ENCODE measurements at regions not wholly inside any gene's neighbourhood (a gene's known extent, or its start where the extent isn't known, plus 50 kb on each side); places are given as distances from the start of the nearest gene placed in this dataset.

- Histone ChIP-seq H3K9me3 (ENCODE audit: control insufficient read depth, low read length) (no peaks in the 10 kb centered on the region), H3K4me1 (no peaks in the 10 kb centered on the region), H2AFZ (peak overlapping the region; percentile 20), H3K4me2 (ENCODE audit: low read length) (no peak overlapping the region), H3K36me3 (ENCODE audit: control insufficient read depth, insufficient read depth, low read length) (no peaks in the 10 kb centered on the region), H3K27ac (no peak overlapping the region), H3K4me3 (ENCODE audit: low read depth, low read length) (no peak overlapping the region), H3K79me2 (no peaks in the 10 kb centered on the region), H3K27me3 (ENCODE audit: control insufficient read depth, insufficient read depth, low read length) (no peaks in the 10 kb centered on the region), H3K9ac (no peak overlapping the region)
- TF ChIP-seq CTCF (IDR thresholded peaks at IDR 0.05), result no peak
Measured at GRCh38 chr2:199603721-199604291, 146.1 kb upstream of the SATB2 start.

- Histone ChIP-seq H3K4me1 (no peaks in the 10 kb centered on the region), H3K4me3 (ENCODE audit: low read depth, low read length) (no peak overlapping the region), H3K9ac (no peak overlapping the region), H3K27me3 (ENCODE audit: control insufficient read depth, insufficient read depth, low read length) (no peaks in the 10 kb centered on the region), H3K9me3 (ENCODE audit: control insufficient read depth, low read length) (no peaks in the 10 kb centered on the region), H2AFZ (no peak overlapping the region), H3K27ac (no peak overlapping the region), H3K79me2 (no peaks in the 10 kb centered on the region), H3K4me2 (ENCODE audit: low read length) (no peak overlapping the region), H3K36me3 (ENCODE audit: control insufficient read depth, insufficient read depth, low read length) (no peaks in the 10 kb centered on the region)
- no peak for TF ChIP-seq CTCF (IDR thresholded peaks at IDR 0.05)
Measured at GRCh38 chr2:199602896-199603717, 145.4 kb upstream of the SATB2 start.

DNA sequence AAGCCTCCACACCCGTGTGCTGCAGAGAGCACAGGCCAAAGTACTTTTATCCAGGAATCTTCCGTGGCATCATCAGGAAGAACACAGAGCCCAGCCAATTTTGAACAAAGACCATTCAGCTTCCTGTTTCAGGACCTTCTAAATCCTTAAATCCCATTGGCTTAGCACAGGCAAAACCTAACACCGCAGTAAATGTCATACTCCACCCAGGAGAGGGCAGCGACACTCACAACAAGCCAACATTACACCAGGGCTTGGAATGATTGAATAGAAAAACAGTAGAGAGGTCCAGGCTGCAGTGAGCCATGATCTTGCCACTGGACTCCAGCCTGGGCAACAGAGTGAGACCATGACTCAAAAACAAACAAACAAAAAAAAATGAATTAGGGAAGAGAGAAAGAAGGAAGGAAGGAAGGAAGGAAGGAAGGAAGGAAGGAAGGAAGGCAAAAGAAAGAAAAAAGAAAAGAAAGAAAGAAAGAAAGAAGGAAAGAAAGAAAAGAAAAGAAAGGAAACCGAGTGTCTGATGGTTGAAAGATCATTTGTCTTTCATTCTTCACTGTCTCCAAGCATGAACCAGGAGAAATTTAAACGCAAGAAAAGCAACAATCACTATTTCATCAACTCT lies 144.6 kb upstream of the SATB2 start:
- no peaks in the 10 kb centered on the region for H3K36me3 ChIP-seq (ENCODE audit: control insufficient read depth, insufficient read depth, low read length)
- no peaks in the 10 kb centered on the region for H3K27me3 ChIP-seq (ENCODE audit: control insufficient read depth, insufficient read depth, low read length)
- no peaks in the 10 kb centered on the region for H3K9me3 ChIP-seq (ENCODE audit: control insufficient read depth, low read length)
- no peak overlapping the region for H3K9ac ChIP-seq
- H3K4me2 ChIP-seq (ENCODE audit: low read length), result no peak overlapping the region
- no peak overlapping the region for H3K27ac ChIP-seq
- no peaks in the 10 kb centered on the region for H3K4me1 ChIP-seq
- H3K79me2 ChIP-seq, result no peaks in the 10 kb centered on the region
- no peak overlapping the region for H2AFZ ChIP-seq
- no peak for TF ChIP-seq CTCF (IDR thresholded peaks at IDR 0.05)
- H3K4me3 ChIP-seq (ENCODE audit: low read depth, low read length), result no peak overlapping the region

GRCh38 chr2:199596549-199596948 lies 138.8 kb upstream of the SATB2 start:
- no peak overlapping the region for H3K4me2 ChIP-seq (ENCODE audit: low read length)

More at GRCh38 chr2:199596549-199596948, 138.8 kb upstream of the SATB2 start:
- Histone ChIP-seq H3K9me3 (ENCODE audit: control insufficient read depth, low read length) (no peaks in the 10 kb centered on the region), H3K27ac (no peak overlapping the region), H3K4me3 (ENCODE audit: low read depth, low read length) (no peak overlapping the region), H3K9ac (no peak overlapping the region), H3K4me1 (no peaks in the 10 kb centered on the region), H3K27me3 (ENCODE audit: control insufficient read depth, insufficient read depth, low read length) (peaks cover 4% of the 10 kb centered on the region), H3K36me3 (ENCODE audit: control insufficient read depth, insufficient read depth, low read length) (no peaks in the 10 kb centered on the region), H3K79me2 (no peaks in the 10 kb centered on the region), H2AFZ (no peak overlapping the region)
- peak; percentile 7 for TF ChIP-seq CTCF (IDR thresholded peaks at IDR 0.05)

All from parathyroid adenoma (tissue), 2 donors.